NCI-H2227 (cell line): ENCODE measurements at regions not wholly inside any gene's neighbourhood (a gene's known extent, or its start where the extent isn't known, plus 50 kb on each side); places are given as distances from the start of the nearest gene placed in this dataset.
"Not testable (repeated sequence)": the region's sequence is repeated elsewhere in the genome, so short reads cannot be mapped to it uniquely, and the experiment has no call there.

Experiments used
- DNase-seq: peaks from one replicate; lab custom pipeline; 2025; ENCODE audit not compliant: unreplicated experiment; lab: John Stamatoyannopoulos, UW

GRCh38 chr3:26252001-26252400, 370.6 kb upstream of the LRRC3B start:
- no peak for DNase-seq

- DNase-seq = no peak
Observed at GRCh38 chr3:26256224-26256623, 366.3 kb upstream of the LRRC3B start.

GRCh38 chr3:26259176-26259575, 363.4 kb upstream of the LRRC3B start:
- no peak for DNase-seq

- DNase-seq = no peak
Observed at GRCh38 chr3:26260139-26260538, 362.4 kb upstream of the LRRC3B start.

- no peak for DNase-seq
Observed at GRCh38 chr3:26264708-26265107, 357.9 kb upstream of the LRRC3B start.

GRCh38 chr3:26271848-26272247, 350.7 kb upstream of the LRRC3B start:
- no peak for DNase-seq

- no peak for DNase-seq
Observed at GRCh38 chr3:26273196-26273595, 349.4 kb upstream of the LRRC3B start.

- no peak for DNase-seq
Observed at GRCh38 chr3:26279091-26279490, 343.5 kb upstream of the LRRC3B start.

- no peak for DNase-seq
Observed at GRCh38 chr3:26280517-26280916, 342.1 kb upstream of the LRRC3B start.

GRCh38 chr3:26281284-26281985, 341.1 kb upstream of the LRRC3B start:
- DNase-seq = no peak

GRCh38 chr3:26284503-26284902, 338.1 kb upstream of the LRRC3B start:
- DNase-seq = not testable (repeated sequence)

- DNase-seq = no peak
Observed at GRCh38 chr3:26291840-26292239, 330.7 kb upstream of the LRRC3B start.

- DNase-seq = no peak
Observed at GRCh38 chr3:26292780-26293179, 329.8 kb upstream of the LRRC3B start.

GRCh38 chr3:26293329-26293844, 329.2 kb upstream of the LRRC3B start:
- DNase-seq = no peak

GRCh38 chr3:26307192-26307591, 315.4 kb upstream of the LRRC3B start:
- no peak for DNase-seq

GRCh38 chr3:26307787-26308186, 314.8 kb upstream of the LRRC3B start:
- no peak for DNase-seq

GRCh38 chr3:26308454-26308853, 314.1 kb upstream of the LRRC3B start:
- no peak for DNase-seq

GRCh38 chr3:26309536-26309935, 313.0 kb upstream of the LRRC3B start:
- DNase-seq = not testable (repeated sequence)

- no peak for DNase-seq
Observed at GRCh38 chr3:26312816-26313215, 309.8 kb upstream of the LRRC3B start.

- no peak for DNase-seq
Observed at GRCh38 chr3:26316472-26316871, 306.1 kb upstream of the LRRC3B start.

GRCh38 chr3:26323741-26324140, 298.8 kb upstream of the LRRC3B start:
- not testable (repeated sequence) for DNase-seq

- no peak for DNase-seq
Observed at GRCh38 chr3:26340001-26340400, 282.6 kb upstream of the LRRC3B start.

GRCh38 chr3:26343647-26344046, 278.9 kb upstream of the LRRC3B start:
- DNase-seq = no peak
